Psoas muscle (tissue), 7 donors: ENCODE measurements at regions not wholly inside any gene's neighbourhood (a gene's known extent, or its start where the extent isn't known, plus 50 kb on each side); places are given as distances from the start of the nearest gene placed in this dataset.

ENCODE experiments used
- ATAC-seq, 4 donors: fragments of 200-7000 bp; cut with Tn5 transposase; one replicate each; pipeline ENCODE4 v1.9.1; 2020; ENCODE audit warnings: moderate library complexity in 3 of 4, mild to moderate bottlenecking in 2 of 4
- DNase-seq, 2 donors: peaks; one replicate each; pipeline ENCODE4 v3.0.0-alpha.2; 2020
- H3K27ac ChIP-seq: fragments of 200-600 bp; one replicate; pipeline ENCODE4 v1.8.0; 2022
- H3K27me3 ChIP-seq, 3 donors: fragments of 200-600 bp in 1 of 3; one replicate each; pipeline versions ENCODE4 v1.6.1 to v1.8.0; 2013 to 2022; ENCODE audit warnings: low read length in 2 of 3, mild to moderate bottlenecking in 2 of 3, moderate library complexity in 1 of 3; ENCODE audit not compliant: insufficient read depth in 3 of 3
- H3K36me3 ChIP-seq, 2 donors: fragments of 200-600 bp in 1 of 2; one replicate each; pipeline versions ENCODE4 v1.6.1 to v1.8.0; 2013 to 2022; ENCODE audit warnings: low read depth in 1 of 2, mild to moderate bottlenecking in 1 of 2, moderate library complexity in 1 of 2; ENCODE audit not compliant: insufficient read depth in 1 of 2
- H3K4me1 ChIP-seq: fragments of 200-600 bp; one replicate; pipeline ENCODE4 v1.8.0; 2022
- H3K4me3 ChIP-seq: fragments of 200-600 bp; one replicate; pipeline ENCODE4 v1.8.0; 2022; ENCODE audit warnings: mild to moderate bottlenecking
- H3K9me3 ChIP-seq: fragments of 200-600 bp; one replicate; pipeline ENCODE4 v1.8.0; 2022
- WGBS, 3 donors: extraction: QIAGEN DNeasy Blood & Tissue Kit; methylation state at CpG; one replicate each; pipeline versions ENCODE4 v1.1.6 to v1.1.7; 2013; 5-methylcytosine and 5-hydroxymethylcytosine counted together
- intact Hi-C, 2 donors: fragments of 100-400 bp; cut with DNase I; formaldehyde crosslinking; loops; one replicate each; pipeline versions ENCODE4 v1.11.0 to v1.14.2; 2022
- TF ChIP-seq, protein P1 (sequence below): fragments of 200-600 bp; IDR thresholded peaks from one replicate; pipeline ENCODE4 v1.8.0; 2022; ENCODE audit warnings: antibody characterized with exemption
- donor health status: healthy with polysubstance abuse.
- donor health status: DM: no; HTN: no; CAD: no; lungs with moderate emphysema.
- donor health status: Bipolar disorder and iron deficiency.
- donor health status: healthy.
- donor health status: DM: yes; HTN: yes; CAD: no.
- donor health status: DM: no; HTN: no; CAD: no.
- donor health status: DM: yes; HTN: yes; CAD: no.

GRCh38 chr14:83021323-83021722 lies 1487.7 kb upstream of the SEL1L start:
- Histone ChIP-seq H3K4me1 (no peaks in the 10 kb centered on the region), H3K4me3 (no peak overlapping the region), H3K27ac (no peak overlapping the region), H3K27me3 (no peaks in the 10 kb centered on the region), H3K9me3 (no peaks in the 10 kb centered on the region), H3K36me3 (no peaks in the 10 kb centered on the region)
- 72 to 84% (median 82%) methylated on average over 2 of the region's 2 CpGs for WGBS, 3 donors
- no peak for DNase-seq
- TF ChIP-seq, protein P1, sequence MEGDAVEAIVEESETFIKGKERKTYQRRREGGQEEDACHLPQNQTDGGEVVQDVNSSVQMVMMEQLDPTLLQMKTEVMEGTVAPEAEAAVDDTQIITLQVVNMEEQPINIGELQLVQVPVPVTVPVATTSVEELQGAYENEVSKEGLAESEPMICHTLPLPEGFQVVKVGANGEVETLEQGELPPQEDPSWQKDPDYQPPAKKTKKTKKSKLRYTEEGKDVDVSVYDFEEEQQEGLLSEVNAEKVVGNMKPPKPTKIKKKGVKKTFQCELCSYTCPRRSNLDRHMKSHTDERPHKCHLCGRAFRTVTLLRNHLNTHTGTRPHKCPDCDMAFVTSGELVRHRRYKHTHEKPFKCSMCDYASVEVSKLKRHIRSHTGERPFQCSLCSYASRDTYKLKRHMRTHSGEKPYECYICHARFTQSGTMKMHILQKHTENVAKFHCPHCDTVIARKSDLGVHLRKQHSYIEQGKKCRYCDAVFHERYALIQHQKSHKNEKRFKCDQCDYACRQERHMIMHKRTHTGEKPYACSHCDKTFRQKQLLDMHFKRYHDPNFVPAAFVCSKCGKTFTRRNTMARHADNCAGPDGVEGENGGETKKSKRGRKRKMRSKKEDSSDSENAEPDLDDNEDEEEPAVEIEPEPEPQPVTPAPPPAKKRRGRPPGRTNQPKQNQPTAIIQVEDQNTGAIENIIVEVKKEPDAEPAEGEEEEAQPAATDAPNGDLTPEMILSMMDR = no peak
- intact Hi-C loops = no loop called here
- ATAC-seq = no peak

DNA sequence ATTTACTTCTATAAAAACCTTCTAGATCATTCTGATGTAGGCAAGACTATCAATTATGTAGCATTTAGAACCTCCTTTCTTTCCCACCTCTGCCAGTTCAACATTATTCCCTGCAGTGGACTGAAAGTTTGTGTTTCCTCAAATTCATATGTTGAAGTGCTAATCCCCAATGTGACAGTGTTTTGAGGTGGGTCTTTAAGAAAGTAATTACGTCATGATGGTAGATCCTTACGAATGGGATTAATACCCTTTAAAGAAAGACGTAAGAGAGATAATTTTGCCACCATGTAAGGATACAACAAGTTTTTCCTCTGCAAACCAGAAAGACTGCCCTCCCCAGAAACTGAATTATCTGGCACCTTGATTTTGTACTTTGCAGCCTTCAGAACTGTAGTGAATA lies 1489.7 kb upstream of the SEL1L start:
- Histone ChIP-seq H3K36me3 (no peaks in the 10 kb centered on the region), H3K4me1 (no peaks in the 10 kb centered on the region), H3K9me3 (no peaks in the 10 kb centered on the region), H3K27me3 (no peaks in the 10 kb centered on the region), H3K4me3 (no peak overlapping the region), H3K27ac (no peak overlapping the region)
- intact Hi-C loops = no loop called here
- TF ChIP-seq, protein P1 = no peak
- WGBS, 3 donors = 79 to 85% (median 83%) methylated on average over 3 of the region's 3 CpGs
- DNase-seq (no peak), ATAC-seq (no peak)

DNA sequence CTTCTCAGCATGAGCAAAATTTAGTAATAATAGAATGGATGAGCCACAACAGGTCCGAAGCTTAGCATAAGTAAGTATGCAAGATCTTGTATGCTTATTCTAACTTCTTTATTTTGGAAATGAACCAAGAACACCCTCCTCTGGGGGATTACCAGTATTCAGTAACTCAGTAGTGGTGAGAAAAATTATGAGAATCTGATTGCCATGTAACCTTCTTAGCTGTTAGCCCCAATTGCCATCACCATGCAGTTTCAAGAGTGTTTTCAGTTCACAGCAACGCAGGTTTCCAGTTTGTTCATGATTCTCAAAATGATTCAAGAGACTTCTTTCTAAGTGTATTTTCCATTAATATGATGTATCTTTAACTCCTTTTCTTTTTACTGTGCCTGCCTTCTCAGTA lies 1507.6 kb upstream of the SEL1L start:
- H3K4me3 ChIP-seq = no peak overlapping the region
- DNase-seq (no peak), ATAC-seq (no peak)
- intact Hi-C loops = no loop called here
- no peaks in the 10 kb centered on the region for H3K4me1 ChIP-seq
- 71 to 91% (median 77%) methylated on average over 2 of the region's 2 CpGs for WGBS, 3 donors
- no peak overlapping the region for H3K27ac ChIP-seq
- TF ChIP-seq, protein P1 = no peak
- H3K9me3 ChIP-seq = no peaks in the 10 kb centered on the region
- H3K27me3 ChIP-seq = no peaks in the 10 kb centered on the region
- no peaks in the 10 kb centered on the region for H3K36me3 ChIP-seq

DNA sequence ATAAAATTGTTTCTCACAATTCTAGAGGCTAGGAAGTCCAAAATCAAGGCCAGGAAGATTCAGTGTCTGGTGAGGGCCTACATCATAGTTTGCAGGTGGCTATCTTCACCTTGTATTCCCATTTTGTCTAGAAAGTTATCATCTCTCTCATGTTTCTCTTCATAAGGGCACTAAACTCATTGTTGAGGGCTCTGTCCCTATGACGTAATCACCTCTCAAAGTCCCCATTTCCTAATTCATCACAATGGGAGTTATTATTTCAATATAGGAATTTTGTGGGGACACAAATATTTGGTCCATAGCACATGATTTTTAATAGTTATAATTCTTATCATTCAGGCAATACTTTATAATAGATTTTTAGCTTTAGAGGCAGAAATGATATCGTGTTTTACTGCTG lies 1509.2 kb upstream of the SEL1L start:
- Histone ChIP-seq H3K4me1 (no peaks in the 10 kb centered on the region), H3K36me3 (no peaks in the 10 kb centered on the region), H3K27ac (no peak overlapping the region), H3K9me3 (no peaks in the 10 kb centered on the region), H3K27me3 (no peaks in the 10 kb centered on the region), H3K4me3 (no peak overlapping the region)
- 39 to 90% (median 40%) methylated on average over 2 of the region's 2 CpGs for WGBS, 3 donors
- ATAC-seq (no peak), DNase-seq (no peak)
- TF ChIP-seq, protein P1 = no peak
- intact Hi-C loops = no loop called here

DNA sequence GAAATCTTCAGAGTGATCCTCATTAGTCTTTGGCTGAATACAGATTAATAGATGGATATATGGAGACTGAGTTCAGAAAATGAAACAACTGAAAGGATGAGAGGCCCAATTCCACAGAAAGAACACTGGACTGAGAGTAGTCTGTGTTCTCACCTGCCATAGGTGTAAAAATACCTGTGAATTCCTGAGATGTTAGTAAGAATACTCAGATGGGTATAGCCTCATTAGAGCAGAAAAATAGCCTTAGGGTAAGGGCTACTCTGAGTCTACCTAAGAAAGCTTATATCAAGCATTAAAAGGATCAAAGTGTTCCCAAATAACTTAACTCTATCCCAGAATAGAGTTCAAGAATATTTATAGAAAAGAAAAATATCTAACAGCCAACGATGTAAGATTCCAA lies 1510.3 kb upstream of the SEL1L start:
- intact Hi-C loops = no loop called here
- H3K27ac ChIP-seq = no peak overlapping the region
- no peaks in the 10 kb centered on the region for H3K36me3 ChIP-seq
- no peak for DNase-seq
- no peaks in the 10 kb centered on the region for H3K9me3 ChIP-seq
- no peaks in the 10 kb centered on the region for H3K27me3 ChIP-seq
- no peak overlapping the region for H3K4me3 ChIP-seq
- ATAC-seq = no peak
- no peaks in the 10 kb centered on the region for H3K4me1 ChIP-seq
- 63 to 77% (median 72%) methylated on average over 1 of the region's 1 CpG for WGBS, 3 donors
- TF ChIP-seq, protein P1 = no peak
